HG02571 (cell line): ENCODE measurements at regions not wholly inside any gene's neighbourhood (a gene's known extent, or its start where the extent isn't known, plus 50 kb on each side); places are given as distances from the start of the nearest gene placed in this dataset.
A peak's percentile ranks its signal among the peaks of the same experiment; 100 is the strongest.
"Not testable (repeated sequence)": the region's sequence is repeated elsewhere in the genome, so short reads cannot be mapped to it uniquely, and the experiment has no call there.

Experiments
- ATAC-seq: cut with Tn5 transposase; IDR thresholded peaks from one replicate; pipeline ENCODE4 v1.9.1; 2021; ENCODE audit warnings: mild to moderate bottlenecking, moderate library complexity; ENCODE audit not compliant: unreplicated experiment

- ATAC-seq: no peak
Measured at GRCh38 chr3:158026236-158026635, 80.0 kb downstream of the SHOX2 start.

GRCh38 chr3:158019897-158020296 is 86.3 kb downstream of the SHOX2 start:
- ATAC-seq: not testable (repeated sequence)

DNA sequence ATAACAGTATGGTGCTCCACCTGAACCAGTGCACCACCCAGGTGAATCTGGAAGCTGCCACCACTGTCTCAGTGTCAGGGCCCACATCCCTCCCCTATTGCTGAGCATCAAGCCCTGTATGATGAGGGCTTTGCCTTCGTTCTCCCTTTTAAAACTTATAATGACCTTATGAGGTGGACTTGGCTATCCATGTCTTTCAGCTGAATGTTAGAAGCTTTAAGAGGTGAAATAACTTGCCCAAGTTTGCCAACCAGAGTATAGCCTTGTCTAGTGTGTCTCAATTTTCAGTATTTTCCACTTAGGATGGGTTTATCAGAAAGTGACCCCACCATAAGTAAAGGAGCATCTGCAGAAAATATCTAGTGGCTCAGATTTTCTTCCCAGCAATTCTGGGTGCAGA is 87.8 kb downstream of the SHOX2 start:
- no peak for ATAC-seq

DNA sequence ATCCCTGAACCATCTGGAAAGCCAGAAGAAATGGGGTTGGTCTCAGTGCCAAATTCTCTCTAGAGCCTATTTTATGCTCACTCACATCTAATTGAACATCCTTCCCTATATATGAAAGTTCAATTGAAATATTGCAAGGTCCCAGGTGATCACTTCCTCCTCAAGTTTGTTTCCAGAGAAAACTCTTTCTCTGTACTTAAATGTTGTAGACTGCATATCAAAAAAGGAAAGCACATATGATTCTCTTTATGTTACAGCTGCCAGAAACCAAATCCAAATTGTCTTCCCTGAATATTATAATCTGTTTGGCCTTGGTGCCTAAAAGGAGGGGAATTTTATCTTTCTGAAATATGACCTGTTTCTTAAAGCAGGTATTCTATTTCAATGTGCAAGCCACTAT is 93.3 kb downstream of the SHOX2 start:
- no peak for ATAC-seq

DNA sequence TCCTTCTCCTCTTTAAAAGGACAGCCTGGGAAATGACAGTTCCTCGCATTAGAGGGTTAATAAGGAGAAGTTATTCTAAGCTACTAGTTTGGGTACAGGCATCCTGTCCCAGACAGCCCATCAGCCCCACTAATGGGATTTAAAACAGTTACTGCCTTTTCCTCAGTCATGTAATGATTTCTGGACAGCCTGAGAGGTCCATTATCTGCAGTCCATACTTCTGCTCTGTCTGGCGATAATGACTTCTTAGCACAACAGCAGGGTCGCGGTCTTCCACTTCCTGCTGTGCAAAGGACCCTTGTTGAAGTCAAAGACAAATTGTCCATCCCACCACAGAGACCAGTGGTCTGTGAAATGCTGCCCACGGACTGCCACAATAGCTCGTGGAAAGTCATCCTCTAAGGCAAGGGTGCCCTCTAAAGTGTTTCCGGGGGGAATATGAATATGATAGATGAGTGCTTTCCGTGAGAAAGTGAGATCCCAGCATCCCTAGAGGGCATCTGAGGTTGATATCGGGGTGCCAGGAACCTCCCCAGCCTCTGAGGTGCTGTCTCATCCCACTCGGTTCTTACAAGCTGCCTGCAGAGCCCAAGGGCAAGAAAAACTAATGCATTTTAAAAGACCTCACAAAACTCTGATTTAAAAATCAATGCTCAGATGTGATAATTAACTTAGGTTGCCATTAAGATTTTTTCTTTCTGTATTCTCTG is 100.7 kb downstream of the SHOX2 start:
- no peak for ATAC-seq

GRCh38 chr3:157999246-157999645 is 107.0 kb downstream of the SHOX2 start:
- ATAC-seq: no peak

GRCh38 chr3:157982359-157982758 is 123.9 kb downstream of the SHOX2 start:
- no peak for ATAC-seq

DNA sequence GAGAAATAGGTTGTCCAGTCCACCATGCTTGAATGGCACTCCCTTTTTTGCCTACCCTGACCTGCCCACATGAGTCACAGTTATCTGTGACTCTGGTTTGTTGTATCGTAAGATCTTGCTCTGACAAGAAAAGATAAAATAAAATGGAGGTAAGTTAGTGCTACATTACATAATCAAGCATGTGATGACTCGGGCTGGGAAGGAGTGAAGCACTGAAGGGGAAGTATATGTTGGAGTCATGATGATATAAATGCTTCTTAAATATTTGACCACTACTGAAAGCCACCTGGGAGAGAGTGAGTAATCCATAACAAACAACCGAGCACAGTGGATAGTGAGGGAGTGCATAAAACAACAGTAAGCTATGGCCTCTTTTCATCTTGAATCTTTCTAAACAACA is 124.4 kb downstream of the SHOX2 start:
- no peak for ATAC-seq

- ATAC-seq: no peak
Measured at GRCh38 chr3:157979022-157979421, 127.2 kb downstream of the SHOX2 start.

DNA sequence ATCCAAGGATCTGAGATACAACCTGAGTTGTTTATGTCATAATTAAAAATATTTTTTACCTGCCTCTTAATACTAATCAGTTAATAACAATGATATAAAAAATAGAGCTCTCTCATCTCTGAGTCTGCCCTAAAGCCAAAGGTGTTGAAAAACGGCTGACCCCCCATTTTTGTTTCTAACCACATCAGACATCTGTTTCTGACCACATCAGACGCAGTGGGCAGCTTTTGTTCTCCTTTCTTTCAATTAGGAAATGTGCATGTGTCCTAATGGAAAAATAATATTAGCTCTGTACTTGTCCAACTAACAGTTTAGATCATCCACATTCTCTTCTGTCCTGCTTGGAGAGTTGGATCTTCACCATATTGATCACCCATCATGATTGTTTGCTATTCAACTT is 144.6 kb downstream of the SHOX2 start:
- no peak for ATAC-seq

DNA sequence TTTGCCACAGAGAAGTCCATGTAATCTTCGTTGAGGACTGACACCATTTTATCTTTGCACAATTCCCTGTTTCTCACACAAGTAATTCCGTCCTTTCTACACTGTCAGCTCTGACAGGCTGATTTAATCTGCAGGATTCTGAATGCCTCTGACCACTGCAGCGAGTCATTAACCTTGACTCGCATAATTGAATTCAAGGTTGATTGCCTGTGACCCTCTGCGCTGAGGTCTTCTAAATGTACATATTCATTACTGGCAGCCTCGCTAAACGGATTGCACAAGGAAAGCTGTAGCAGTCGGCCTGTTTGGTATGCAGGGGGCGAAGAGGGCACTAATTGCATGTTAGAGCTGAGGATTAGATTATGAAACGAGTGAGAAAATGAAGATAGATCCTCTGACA is 147.8 kb downstream of the SHOX2 start:
- ATAC-seq: no peak

GRCh38 chr3:157956850-157957249 is 149.4 kb downstream of the SHOX2 start:
- ATAC-seq: no peak

DNA sequence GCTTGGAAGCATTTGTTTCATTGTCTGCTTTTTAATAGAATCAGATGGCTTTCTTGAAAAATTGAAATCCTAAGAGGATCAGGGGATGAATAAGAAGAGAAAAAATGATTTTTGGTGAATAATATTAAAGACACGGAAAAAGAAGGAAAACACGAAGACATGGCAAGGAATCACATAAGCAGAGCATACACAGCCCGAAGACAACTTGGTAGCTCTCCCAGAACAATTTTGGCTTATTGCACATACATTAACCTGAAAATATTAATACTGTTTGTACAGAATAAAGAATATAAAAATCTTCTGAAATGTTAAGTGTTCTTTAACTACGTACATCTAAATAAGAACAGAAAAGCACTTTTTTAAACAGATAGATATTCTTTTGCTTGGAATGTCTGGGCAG is 150.0 kb downstream of the SHOX2 start:
- ATAC-seq: no peak

DNA sequence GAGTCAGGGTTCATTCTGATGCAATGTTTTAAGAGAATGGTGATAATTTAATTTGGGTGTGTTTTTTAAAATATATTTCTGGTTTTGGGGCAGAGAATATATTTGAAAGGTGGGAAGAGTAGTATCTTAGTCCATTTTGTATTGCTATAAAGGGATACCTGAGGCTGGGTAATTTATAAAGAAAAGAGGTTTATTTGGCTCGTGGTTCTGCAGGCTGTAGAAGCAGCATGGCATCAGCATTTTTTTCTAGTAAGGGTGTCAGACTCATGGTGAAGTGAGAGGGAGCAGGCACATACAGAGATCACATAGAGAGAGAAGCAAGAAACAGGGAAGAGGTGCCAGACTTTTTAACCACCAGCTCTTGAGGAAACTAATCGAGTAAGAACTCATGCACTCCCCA is 152.7 kb downstream of the SHOX2 start:
- ATAC-seq: no peak

DNA sequence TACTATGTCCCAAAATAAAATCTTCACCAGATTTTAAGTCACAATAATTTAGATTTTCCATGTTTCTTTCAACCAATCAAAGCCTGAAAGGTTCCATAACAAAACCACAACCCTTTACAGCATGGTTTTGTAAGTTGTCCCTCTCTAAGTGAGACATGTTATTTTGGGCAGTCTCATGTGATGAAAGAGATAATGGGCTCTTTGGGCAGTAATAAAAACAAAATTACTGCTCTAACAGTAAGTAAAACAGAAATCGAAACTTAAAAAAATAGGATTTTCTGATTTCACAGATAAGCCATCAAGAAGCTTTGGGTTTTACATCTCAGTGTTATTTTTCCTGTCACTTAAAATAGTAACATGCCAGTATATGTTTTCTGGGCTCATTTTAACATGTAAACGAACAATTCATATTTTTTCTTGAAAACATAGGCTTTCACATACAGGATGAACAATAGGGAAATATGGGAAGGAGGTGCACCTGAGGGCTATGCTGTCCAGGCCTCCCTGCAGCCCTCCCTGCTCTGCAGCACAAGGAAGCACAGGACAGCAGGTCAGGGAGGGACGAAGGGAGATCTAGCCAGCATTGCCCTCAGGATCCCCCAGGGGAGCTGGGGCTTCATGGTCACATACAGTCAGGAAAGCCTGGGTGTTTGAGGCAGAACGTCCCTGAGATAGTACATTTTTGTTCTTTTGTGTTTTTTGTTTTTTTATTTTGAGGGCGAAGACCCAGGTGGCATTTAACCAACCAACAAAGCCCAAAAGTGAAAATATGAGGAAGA is 157.4 kb downstream of the SHOX2 start:
- no peak for ATAC-seq

DNA sequence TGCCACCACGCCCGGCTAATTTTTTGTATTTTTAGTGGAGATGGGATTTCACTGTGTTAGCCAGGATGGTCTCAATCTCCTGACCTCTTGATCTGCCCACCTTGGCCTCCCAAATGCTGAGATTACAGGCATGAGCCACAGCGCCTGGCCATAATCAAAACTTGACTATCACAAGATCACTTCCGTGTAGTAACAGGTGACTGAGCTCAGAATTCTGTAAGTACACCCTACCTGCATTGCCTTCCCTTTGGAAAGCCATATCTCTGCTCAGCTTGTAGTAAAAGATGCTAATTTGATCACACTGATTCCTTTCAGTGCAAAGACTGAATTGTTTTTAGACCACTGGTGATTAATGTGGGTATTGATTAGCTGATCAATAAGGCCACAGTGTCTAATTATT is 167.1 kb downstream of the SHOX2 start:
- ATAC-seq: no peak

GRCh38 chr3:157938154-157938779 is 168.0 kb downstream of the SHOX2 start:
- ATAC-seq: no peak

DNA sequence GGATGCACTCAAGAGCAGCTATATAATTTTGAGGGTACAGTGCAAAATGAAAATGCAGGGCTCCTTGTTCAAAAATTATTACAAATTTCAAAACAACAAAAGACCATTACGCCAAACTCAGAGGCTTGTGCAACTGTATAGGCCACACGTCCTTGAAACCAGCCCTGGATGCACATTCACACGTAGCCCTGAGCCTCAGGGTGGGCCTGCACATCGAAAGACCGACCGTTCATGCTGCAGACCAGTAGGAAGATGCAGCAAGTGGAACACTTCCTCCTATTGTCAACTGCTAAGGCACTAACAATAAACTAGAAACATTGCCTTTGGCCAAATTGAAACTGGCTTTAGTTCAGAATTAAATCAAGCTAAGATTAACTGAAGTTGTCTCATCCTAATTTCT is 174.7 kb downstream of the SHOX2 start:
- ATAC-seq: no peak

- ATAC-seq: no peak
Measured at GRCh38 chr3:157930000-157930780, 176.0 kb downstream of the SHOX2 start.

- no peak for ATAC-seq
Measured at GRCh38 chr3:157926822-157927221, 179.4 kb downstream of the SHOX2 start.

DNA sequence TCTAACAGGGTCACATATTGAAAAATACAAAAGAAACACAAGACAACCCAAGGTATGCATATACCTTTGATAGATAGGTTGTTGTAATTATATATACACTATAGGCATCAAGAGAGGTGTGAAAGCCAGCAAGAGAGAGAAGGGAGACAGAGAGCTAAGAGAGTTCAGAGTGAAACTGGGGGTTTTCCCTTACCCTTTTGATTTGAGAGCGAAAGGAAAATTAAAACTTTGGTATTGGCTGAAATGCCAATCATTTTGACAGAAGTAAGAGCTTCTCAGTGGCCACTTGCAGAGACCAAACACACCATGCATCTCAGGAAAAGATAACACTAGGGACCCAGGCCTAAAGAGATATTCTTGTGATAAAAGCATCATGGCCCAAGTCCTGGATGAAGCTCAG is 183.6 kb downstream of the SHOX2 start:
- ATAC-seq: peak; percentile 85
